ENCODE measurements at regions not wholly inside any gene's neighbourhood (a gene's known extent, or its start where the extent isn't known, plus 50 kb on each side); places are given as distances from the start of the nearest gene placed in this dataset.

DNA sequence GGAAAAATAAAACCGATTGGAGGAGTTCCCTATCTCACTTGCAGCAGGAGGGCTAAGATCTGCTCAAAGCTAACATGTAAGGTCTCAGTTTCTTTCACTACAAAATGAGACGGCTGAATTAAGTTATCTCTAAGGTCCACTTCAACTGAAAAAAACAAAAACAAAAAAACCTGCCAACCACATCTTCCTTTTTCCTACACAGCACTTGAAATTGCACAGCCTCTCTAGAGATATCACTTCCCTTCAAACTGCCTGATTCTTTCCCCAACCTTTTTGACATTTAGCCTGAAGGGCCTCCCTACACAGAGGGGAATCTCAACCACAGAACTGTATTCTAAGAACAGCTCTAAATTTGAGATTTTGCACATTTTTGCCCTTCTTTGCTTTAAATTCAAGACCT lies 227.9 kb upstream of the TARS1 start:
- DNase-seq (ENCODE audit: low spot score in 2 of 2): no peak
- TF ChIP-seq, protein P1, sequence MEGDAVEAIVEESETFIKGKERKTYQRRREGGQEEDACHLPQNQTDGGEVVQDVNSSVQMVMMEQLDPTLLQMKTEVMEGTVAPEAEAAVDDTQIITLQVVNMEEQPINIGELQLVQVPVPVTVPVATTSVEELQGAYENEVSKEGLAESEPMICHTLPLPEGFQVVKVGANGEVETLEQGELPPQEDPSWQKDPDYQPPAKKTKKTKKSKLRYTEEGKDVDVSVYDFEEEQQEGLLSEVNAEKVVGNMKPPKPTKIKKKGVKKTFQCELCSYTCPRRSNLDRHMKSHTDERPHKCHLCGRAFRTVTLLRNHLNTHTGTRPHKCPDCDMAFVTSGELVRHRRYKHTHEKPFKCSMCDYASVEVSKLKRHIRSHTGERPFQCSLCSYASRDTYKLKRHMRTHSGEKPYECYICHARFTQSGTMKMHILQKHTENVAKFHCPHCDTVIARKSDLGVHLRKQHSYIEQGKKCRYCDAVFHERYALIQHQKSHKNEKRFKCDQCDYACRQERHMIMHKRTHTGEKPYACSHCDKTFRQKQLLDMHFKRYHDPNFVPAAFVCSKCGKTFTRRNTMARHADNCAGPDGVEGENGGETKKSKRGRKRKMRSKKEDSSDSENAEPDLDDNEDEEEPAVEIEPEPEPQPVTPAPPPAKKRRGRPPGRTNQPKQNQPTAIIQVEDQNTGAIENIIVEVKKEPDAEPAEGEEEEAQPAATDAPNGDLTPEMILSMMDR (IDR thresholded peaks at IDR 0.05): no peak
- no peak for TF ChIP-seq POLR2A (IDR thresholded peaks at IDR 0.05)
- H3K4me3 ChIP-seq (ENCODE audit: low read depth, poor library complexity, severe bottlenecking): no peak overlapping the region
- intact Hi-C loops (cut with DNase I; ENCODE audit: low total_unique reads): no loop called here
- 57 to 59% methylated on average over 2 of the region's 2 CpGs for WGBS, 2 donors

DNA sequence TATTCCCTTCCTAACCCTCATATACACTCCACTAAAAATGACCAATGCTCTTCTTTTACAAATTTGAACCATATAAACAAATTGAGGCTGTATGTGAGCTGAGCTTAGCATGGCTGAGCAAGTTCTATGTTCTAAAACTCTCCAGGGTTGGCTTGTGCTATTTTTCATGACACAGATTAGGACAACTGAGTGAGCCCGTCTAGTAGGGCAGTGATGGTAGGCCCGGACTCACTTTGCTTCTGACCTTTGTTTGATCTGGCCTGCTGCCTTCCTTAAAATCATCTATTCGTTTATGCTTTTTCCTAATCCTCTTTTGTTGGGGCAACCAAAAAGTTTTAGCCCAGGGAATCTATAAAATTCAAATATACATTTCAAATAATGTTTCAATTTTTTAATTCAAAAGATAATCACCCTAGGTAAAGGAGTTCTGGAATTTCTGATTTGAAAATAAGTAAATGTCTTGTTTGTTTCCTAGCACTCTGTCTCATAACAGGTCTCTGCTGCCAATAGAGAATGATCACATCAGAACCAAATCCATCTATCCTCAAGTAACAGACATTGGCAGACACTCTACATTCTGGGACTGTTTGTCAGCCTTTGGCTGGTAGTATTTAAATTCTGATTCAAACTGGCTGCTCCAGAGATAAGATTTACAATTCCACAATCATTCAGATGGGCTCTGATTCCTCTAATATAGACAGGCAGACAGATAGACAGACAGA lies 217.0 kb upstream of the TARS1 start:
- DNase-seq (ENCODE audit: low spot score in 2 of 2): no peak
- no peak for TF ChIP-seq POLR2A (IDR thresholded peaks at IDR 0.05)
- TF ChIP-seq, protein P1 (IDR thresholded peaks at IDR 0.05): no peak
- 43 to 59% methylated on average over 3 of the region's 3 CpGs for WGBS, 2 donors
- intact Hi-C loops (cut with DNase I; ENCODE audit: low total_unique reads): no loop called here
- H3K4me3 ChIP-seq (ENCODE audit: low read depth, poor library complexity, severe bottlenecking): no peak overlapping the region

DNA sequence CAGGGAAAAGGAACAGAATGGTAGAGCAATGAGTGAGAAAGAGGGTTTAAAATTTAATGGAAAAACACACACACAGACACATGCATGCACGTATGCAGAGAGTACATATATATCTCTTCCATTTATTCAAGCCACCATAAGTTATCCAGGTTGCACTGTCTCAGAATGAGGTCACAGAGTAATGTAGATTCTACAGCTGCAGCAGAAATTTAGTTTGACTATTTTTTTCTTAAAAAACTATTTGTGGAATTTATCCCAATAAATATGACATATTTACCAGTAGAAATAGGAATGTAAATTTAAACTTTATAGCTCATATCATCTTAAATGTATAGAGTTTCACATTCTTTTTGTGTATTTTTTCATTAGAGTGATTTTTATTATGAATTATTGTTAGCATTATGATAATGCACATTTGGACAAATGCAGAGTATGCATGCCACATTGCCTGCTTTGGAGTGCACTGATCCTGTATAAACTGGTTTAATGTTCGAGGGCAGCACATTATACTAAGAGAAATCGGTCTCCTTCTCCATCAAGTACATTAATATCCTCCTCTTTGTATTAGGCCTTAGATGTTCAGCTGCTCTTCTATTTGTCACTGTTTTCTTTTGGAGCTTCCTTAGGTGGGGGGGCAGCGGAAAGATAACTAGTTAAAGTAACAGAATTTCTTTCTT lies 216.3 kb upstream of the TARS1 start:
- WGBS, 2 donors: 80 to 82% methylated on average over 4 of the region's 4 CpGs
- intact Hi-C loops (cut with DNase I; ENCODE audit: low total_unique reads): no loop called here
- TF ChIP-seq, protein P1 (IDR thresholded peaks at IDR 0.05): no peak
- no peak for TF ChIP-seq POLR2A (IDR thresholded peaks at IDR 0.05)
- no peak for DNase-seq (ENCODE audit: low spot score in 2 of 2)
- H3K4me3 ChIP-seq (ENCODE audit: low read depth, poor library complexity, severe bottlenecking): no peak overlapping the region

DNA sequence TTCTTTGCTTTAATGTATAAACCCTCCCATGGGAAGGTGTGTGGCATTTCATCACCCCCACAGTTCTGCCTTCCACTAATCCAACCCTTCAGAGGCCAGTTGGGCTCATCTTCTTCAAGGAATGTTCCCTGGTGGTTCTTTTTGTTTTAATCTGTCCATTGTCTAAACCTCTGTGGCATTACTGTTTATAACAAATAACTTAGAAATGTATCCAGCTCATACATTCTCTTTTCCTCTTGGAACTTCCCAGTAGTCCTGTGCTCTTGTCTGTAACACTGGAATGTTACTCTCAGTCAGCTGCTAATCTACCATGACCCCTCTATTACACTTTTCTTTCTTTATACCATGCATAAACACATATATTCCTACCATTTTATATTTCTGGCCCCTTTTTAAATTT lies 213.5 kb upstream of the TARS1 start:
- intact Hi-C loops (cut with DNase I; ENCODE audit: low total_unique reads): no loop called here
- H3K4me3 ChIP-seq (ENCODE audit: low read depth, poor library complexity, severe bottlenecking): no peak overlapping the region
- TF ChIP-seq, protein P1 (IDR thresholded peaks at IDR 0.05): no peak
- TF ChIP-seq POLR2A (IDR thresholded peaks at IDR 0.05): no peak
- no peak for DNase-seq (ENCODE audit: low spot score in 2 of 2)

DNA sequence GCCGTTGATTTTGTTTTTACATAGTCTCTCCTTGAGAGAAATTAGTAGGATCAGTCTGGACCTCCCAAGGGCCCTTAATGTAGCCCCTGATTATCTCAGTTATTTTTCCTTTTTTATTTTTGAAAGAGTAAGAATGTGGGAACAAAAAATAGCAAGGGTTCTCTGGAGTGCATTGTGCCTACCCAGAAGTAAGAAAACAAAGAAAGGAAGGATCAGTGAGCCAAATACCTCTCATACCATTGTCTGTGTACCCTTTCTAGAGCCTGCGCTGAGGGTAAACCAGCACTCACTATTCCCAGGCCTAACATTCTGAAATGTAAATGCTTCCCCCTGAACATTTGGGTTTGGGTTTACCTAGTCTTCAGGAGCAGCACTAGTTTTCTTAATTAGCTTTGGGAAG lies 213.0 kb upstream of the TARS1 start:
- TF ChIP-seq POLR2A (IDR thresholded peaks at IDR 0.05): no peak
- TF ChIP-seq, protein P1 (IDR thresholded peaks at IDR 0.05): no peak
- H3K4me3 ChIP-seq (ENCODE audit: low read depth, poor library complexity, severe bottlenecking): no peak overlapping the region
- intact Hi-C loops (cut with DNase I; ENCODE audit: low total_unique reads): no loop called here
- no peak for DNase-seq (ENCODE audit: low spot score in 2 of 2)
- WGBS, 2 donors: 75 to 79% methylated on average over 2 of the region's 2 CpGs

All from lower leg skin (tissue), 4 donors.